ENCODE measurements at regions not wholly inside any gene's neighbourhood (a gene's known extent, or its start where the extent isn't known, plus 50 kb on each side); places are given as distances from the start of the nearest gene placed in this dataset.
"Not testable (repeated sequence)": the region's sequence is repeated elsewhere in the genome, so short reads cannot be mapped to it uniquely, and the experiment has no call there.

DNA sequence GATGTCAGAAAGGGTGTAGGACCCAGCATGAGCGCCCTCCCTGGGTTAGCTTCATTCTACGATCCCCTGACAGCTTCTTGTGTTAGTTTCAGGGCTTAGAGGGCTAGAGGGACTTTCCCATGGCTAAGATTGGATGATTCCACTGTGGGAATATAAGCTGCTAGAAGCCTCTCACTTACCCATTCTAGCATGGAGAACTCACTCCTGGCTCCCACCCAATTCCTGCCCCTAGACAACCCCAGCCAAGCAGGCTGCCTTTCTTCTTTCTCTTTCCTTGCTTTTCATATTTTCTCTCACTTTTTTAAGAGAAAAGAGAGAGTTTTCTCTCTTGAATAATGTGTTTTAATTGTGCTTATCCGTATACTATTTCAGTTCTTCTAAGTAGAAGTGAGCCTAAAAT is 335.1 kb upstream of the CNTN6 start:
- H3K36me3 Mint-ChIP-seq (ENCODE audit: low read depth): no peaks in the 10 kb centered on the region
- H3K4me3 Mint-ChIP-seq: no peak overlapping the region
- peaks cover 42% of the 10 kb centered on the region for H3K9me3 Mint-ChIP-seq
- H3K27me3 Mint-ChIP-seq: no peaks in the 10 kb centered on the region
- H3K4me1 Mint-ChIP-seq (ENCODE audit: low read depth): no peaks in the 10 kb centered on the region
- intact Hi-C loops (cut with micrococcal nuclease): no loop called here
- no peak overlapping the region for H3K27ac Mint-ChIP-seq

- Mint-ChIP-seq H3K27me3 (no peaks in the 10 kb centered on the region), H3K27ac (no peak overlapping the region), H3K9me3 (peaks cover 40% of the 10 kb centered on the region), H3K36me3 (ENCODE audit: low read depth) (no peaks in the 10 kb centered on the region), H3K4me3 (no peak overlapping the region), H3K4me1 (ENCODE audit: low read depth) (no peaks in the 10 kb centered on the region)
- intact Hi-C loops (cut with micrococcal nuclease): no loop called here
These were observed 333.7 kb upstream of the CNTN6 start for GRCh38 chr3:759106-759505.

- H3K27me3 Mint-ChIP-seq; H3K36me3 Mint-ChIP-seq (ENCODE audit: low read depth); H3K4me3 Mint-ChIP-seq; intact Hi-C loops (cut with micrococcal nuclease); H3K4me1 Mint-ChIP-seq (ENCODE audit: low read depth); H3K27ac Mint-ChIP-seq: not testable (repeated sequence)
- peaks cover 16% of the 10 kb centered on the region for H3K9me3 Mint-ChIP-seq
These were observed 319.4 kb upstream of the CNTN6 start for GRCh38 chr3:773433-773832.

- peaks cover 19% of the 10 kb centered on the region for H3K9me3 Mint-ChIP-seq
- H3K27ac Mint-ChIP-seq: no peak overlapping the region
- H3K4me1 Mint-ChIP-seq (ENCODE audit: low read depth): no peaks in the 10 kb centered on the region
- H3K36me3 Mint-ChIP-seq (ENCODE audit: low read depth): no peaks in the 10 kb centered on the region
- no peaks in the 10 kb centered on the region for H3K27me3 Mint-ChIP-seq
- intact Hi-C loops (cut with micrococcal nuclease): no loop called here
- H3K4me3 Mint-ChIP-seq: no peak overlapping the region
These were observed 317.5 kb upstream of the CNTN6 start for GRCh38 chr3:775178-775880.

DNA sequence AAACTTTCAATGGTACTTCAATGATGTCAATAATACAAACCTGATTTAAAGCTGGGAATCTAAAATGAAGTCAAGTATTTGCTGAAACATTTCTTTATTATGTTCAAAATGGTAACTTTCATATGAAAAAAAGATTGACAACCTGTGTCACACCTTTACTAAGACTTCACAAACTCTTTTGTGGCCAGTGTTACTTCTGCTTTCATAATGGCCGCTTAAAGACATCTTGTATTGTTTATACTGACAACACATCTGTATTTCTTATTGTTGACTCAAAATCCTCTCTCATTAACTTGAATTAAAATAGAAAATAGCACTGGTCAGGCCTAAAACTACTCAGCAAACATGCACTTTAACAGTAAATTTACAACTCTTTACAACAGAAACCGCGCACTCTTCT is 312.3 kb upstream of the CNTN6 start:
- peaks cover 49% of the 10 kb centered on the region for H3K9me3 Mint-ChIP-seq
- no peak overlapping the region for H3K27ac Mint-ChIP-seq
- no peak overlapping the region for H3K4me3 Mint-ChIP-seq
- intact Hi-C loops (cut with micrococcal nuclease): no loop called here
- H3K4me1 Mint-ChIP-seq (ENCODE audit: low read depth): no peaks in the 10 kb centered on the region
- no peaks in the 10 kb centered on the region for H3K36me3 Mint-ChIP-seq (ENCODE audit: low read depth)
- no peaks in the 10 kb centered on the region for H3K27me3 Mint-ChIP-seq

DNA sequence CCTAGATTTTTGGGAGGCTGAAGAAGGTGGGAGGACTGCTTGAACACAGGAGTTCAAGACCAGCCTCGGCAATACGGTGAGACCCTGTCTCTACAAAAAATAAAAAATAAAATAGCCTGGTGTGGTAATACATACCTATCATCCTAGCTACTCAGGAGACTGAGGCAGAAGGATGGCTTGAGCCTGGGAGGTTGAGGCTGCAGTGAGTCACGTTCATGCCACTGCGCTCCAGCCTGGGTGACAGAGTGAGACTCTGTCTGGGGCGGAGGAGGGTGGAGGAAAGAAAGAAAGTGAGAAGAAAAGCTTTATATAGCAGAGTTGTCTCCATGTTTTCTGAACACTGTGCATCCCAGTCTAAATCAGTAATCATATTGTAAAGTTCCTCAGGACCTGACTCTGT is 301.4 kb upstream of the CNTN6 start:
- intact Hi-C loops (cut with micrococcal nuclease): no loop called here
- H3K27me3 Mint-ChIP-seq: no peaks in the 10 kb centered on the region
- no peaks in the 10 kb centered on the region for H3K4me1 Mint-ChIP-seq (ENCODE audit: low read depth)
- H3K27ac Mint-ChIP-seq: no peak overlapping the region
- H3K4me3 Mint-ChIP-seq: no peak overlapping the region
- no peaks in the 10 kb centered on the region for H3K36me3 Mint-ChIP-seq (ENCODE audit: low read depth)
- peaks cover 18% of the 10 kb centered on the region for H3K9me3 Mint-ChIP-seq

GRCh38 chr3:792630-793029 is 300.2 kb upstream of the CNTN6 start:
- Mint-ChIP-seq H3K27me3 (no peaks in the 10 kb centered on the region), H3K4me1 (ENCODE audit: low read depth) (no peaks in the 10 kb centered on the region), H3K27ac (no peak overlapping the region), H3K36me3 (ENCODE audit: low read depth) (no peaks in the 10 kb centered on the region), H3K9me3 (peaks cover 18% of the 10 kb centered on the region), H3K4me3 (no peak overlapping the region)
- intact Hi-C loops (cut with micrococcal nuclease): no loop called here

DNA sequence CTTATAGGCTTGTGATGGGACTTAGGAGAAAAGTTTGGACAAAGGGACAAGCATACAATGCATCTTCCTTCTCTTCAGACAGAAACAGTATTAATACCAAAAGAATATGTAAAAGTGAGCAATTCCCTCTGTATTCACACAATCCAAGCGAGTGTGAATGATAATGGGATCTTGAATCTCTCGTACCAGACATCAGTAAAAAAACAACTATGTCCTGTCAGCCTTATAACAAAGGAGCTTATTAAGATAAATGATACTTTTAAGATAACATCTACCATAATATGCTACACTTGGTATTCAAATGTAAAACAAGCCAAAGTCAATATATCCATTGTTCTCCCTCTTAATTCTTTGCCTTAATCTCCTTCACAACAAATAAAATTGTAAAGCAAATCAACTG is 288.6 kb upstream of the CNTN6 start:
- Mint-ChIP-seq H3K36me3 (ENCODE audit: low read depth) (no peaks in the 10 kb centered on the region), H3K4me3 (no peak overlapping the region), H3K9me3 (peaks cover 12% of the 10 kb centered on the region), H3K4me1 (ENCODE audit: low read depth) (no peaks in the 10 kb centered on the region), H3K27me3 (no peaks in the 10 kb centered on the region), H3K27ac (no peak overlapping the region)
- intact Hi-C loops (cut with micrococcal nuclease): no loop called here

DNA sequence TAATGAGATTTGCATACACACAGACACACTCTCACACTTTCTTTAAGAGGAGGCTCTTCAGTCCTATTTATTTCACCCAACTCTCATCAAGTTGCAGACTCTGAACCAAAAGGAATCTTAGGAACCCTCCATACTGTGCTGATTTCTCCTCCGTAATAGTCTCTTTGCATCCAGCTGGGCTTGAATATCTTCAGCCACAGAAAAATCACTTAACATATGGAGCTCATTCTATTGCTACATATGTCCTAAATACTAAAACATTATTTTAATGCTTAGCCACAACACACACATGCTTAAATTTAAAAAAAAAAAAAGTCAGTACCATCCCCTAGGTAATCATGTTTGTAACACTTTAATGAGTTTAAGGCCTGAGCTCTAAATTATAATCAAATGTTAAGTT is 287.5 kb upstream of the CNTN6 start:
- intact Hi-C loops (cut with micrococcal nuclease): no loop called here

DNA sequence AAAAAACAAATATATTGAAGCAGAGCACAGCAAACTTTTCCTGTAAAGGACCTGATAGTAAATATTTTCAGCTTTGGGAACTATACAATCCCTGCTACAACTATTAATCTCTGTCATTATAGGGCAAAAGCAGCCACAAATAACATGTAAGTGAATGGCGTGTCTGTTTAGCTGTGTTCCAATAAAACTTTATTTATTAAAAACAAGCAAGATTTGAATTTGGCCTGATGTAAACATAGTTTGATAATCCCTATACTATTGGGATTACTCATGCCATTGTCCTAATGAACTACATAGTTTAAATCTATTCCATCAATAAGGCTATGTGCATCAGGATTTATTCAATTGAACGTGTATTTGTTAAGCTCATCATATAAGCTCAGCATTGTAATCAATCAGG is 286.8 kb upstream of the CNTN6 start:
- H3K27me3 Mint-ChIP-seq: no peaks in the 10 kb centered on the region
- no peak overlapping the region for H3K4me3 Mint-ChIP-seq
- no peaks in the 10 kb centered on the region for H3K36me3 Mint-ChIP-seq (ENCODE audit: low read depth)
- no peaks in the 10 kb centered on the region for H3K4me1 Mint-ChIP-seq (ENCODE audit: low read depth)
- no peak overlapping the region for H3K27ac Mint-ChIP-seq
- intact Hi-C loops (cut with micrococcal nuclease): no loop called here
- no peaks in the 10 kb centered on the region for H3K9me3 Mint-ChIP-seq

More for the DNA sequence above, 287.5 kb upstream of the CNTN6 start:
- H3K9me3 Mint-ChIP-seq: peaks cover 2% of the 10 kb centered on the region
- H3K4me3 Mint-ChIP-seq: no peak overlapping the region
- no peaks in the 10 kb centered on the region for H3K36me3 Mint-ChIP-seq (ENCODE audit: low read depth)
- H3K27ac Mint-ChIP-seq: no peak overlapping the region
- H3K4me1 Mint-ChIP-seq (ENCODE audit: low read depth): no peaks in the 10 kb centered on the region
- no peaks in the 10 kb centered on the region for H3K27me3 Mint-ChIP-seq

DNA sequence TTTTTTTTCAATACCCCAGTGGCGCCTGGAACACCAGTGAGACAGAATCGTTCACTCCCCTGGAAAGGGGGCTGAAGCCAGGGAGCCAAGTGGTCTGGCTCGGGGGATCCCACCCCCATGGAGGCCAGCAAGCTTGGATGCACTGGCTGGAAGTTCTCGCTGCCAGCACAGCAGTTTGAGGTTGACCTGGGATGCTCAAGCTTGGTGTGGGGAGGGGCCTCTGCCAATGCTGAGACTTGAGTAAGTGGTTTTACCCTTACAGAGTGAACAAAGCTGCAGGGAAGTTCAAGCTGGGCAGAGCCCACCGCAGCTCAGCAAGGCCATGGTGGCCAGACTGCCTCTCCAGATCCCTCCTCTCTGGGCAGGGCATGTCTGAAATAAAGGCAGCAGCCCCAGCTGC is 276.2 kb upstream of the CNTN6 start:
- no peak overlapping the region for H3K4me3 Mint-ChIP-seq
- H3K36me3 Mint-ChIP-seq (ENCODE audit: low read depth): no peaks in the 10 kb centered on the region
- intact Hi-C loops (cut with micrococcal nuclease): no loop called here
- peaks cover 56% of the 10 kb centered on the region for H3K9me3 Mint-ChIP-seq
- H3K27me3 Mint-ChIP-seq: no peaks in the 10 kb centered on the region
- H3K27ac Mint-ChIP-seq: no peak overlapping the region
- no peaks in the 10 kb centered on the region for H3K4me1 Mint-ChIP-seq (ENCODE audit: low read depth)

GRCh38 chr3:834679-835078 is 258.1 kb upstream of the CNTN6 start:
- H3K36me3 Mint-ChIP-seq (ENCODE audit: low read depth): no peaks in the 10 kb centered on the region
- no peaks in the 10 kb centered on the region for H3K27me3 Mint-ChIP-seq
- intact Hi-C loops (cut with micrococcal nuclease): no loop called here
- H3K4me3 Mint-ChIP-seq: no peak overlapping the region
- no peak overlapping the region for H3K27ac Mint-ChIP-seq
- no peaks in the 10 kb centered on the region for H3K4me1 Mint-ChIP-seq (ENCODE audit: low read depth)
- peaks cover 37% of the 10 kb centered on the region for H3K9me3 Mint-ChIP-seq

DNA sequence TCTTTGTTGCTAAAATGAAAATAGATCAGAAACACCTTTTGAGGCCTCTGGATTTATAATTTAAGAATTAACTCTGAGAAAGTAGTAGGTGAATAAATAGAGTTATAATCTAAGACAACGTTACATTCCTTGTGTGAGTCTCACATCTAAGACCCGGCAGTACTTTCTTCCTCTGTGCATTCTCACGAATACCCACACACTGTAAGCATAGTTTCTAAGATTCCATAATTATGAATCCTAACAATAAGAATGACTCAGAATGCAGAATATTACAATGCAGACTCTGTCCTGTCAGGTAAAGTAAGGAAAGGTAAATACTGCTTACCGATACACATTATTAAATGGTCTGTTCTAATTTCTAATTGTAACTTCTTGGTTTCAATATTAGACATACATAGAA is 257.7 kb upstream of the CNTN6 start:
- Mint-ChIP-seq H3K4me1 (ENCODE audit: low read depth) (no peaks in the 10 kb centered on the region), H3K36me3 (ENCODE audit: low read depth) (no peaks in the 10 kb centered on the region), H3K27me3 (no peaks in the 10 kb centered on the region), H3K27ac (no peak overlapping the region), H3K4me3 (no peak overlapping the region), H3K9me3 (peaks cover 32% of the 10 kb centered on the region)
- intact Hi-C loops (cut with micrococcal nuclease): no loop called here

GRCh38 chr3:839981-840380 is 252.8 kb upstream of the CNTN6 start:
- Mint-ChIP-seq H3K27ac (no peak overlapping the region), H3K4me3 (no peak overlapping the region), H3K9me3 (peaks cover 10% of the 10 kb centered on the region), H3K27me3 (no peaks in the 10 kb centered on the region), H3K36me3 (ENCODE audit: low read depth) (no peaks in the 10 kb centered on the region), H3K4me1 (ENCODE audit: low read depth) (no peaks in the 10 kb centered on the region)
- intact Hi-C loops (cut with micrococcal nuclease): no loop called here

DNA sequence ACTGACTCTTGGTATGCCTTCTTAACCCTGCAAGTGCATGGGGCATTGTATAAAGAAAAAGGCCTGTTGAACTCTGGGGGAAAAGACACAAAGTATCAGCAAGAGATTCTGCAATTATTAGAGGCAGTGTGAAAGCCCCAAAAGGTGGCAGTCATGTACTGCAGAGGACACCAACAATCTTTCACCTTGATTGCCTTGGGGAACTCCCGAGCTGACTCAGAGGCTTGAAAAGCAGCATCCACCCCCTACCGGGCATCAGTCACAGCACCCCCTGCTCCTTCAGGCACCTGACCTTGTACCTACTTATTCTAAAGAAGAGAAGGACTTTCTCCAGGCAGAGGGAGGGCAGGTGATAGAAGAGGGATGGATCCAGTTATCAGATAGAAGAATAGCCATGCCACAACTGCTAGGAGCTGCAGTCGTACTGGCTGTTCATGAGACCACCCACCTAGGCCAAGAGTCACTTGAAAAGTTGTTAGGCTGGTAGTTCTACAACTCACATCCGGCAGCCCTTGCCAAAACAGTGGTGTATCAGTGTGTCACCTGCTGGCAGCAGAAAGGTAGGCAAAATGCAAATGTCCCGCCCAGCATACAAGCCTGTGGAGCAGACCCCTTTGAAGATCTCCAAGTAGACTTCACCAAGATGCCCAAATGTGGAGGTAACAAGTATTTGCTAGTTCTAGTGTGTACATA is 241.6 kb upstream of the CNTN6 start:
- no peak overlapping the region for H3K4me3 Mint-ChIP-seq
- H3K4me1 Mint-ChIP-seq (ENCODE audit: low read depth): no peaks in the 10 kb centered on the region
- no peaks in the 10 kb centered on the region for H3K27me3 Mint-ChIP-seq
- intact Hi-C loops (cut with micrococcal nuclease): no loop called here
- no peaks in the 10 kb centered on the region for H3K36me3 Mint-ChIP-seq (ENCODE audit: low read depth)
- H3K9me3 Mint-ChIP-seq: peaks cover 89% of the 10 kb centered on the region
- no peak overlapping the region for H3K27ac Mint-ChIP-seq
